ENCODE measurements at regions not wholly inside any gene's neighbourhood (a gene's known extent, or its start where the extent isn't known, plus 50 kb on each side); places are given as distances from the start of the nearest gene placed in this dataset.

DNA sequence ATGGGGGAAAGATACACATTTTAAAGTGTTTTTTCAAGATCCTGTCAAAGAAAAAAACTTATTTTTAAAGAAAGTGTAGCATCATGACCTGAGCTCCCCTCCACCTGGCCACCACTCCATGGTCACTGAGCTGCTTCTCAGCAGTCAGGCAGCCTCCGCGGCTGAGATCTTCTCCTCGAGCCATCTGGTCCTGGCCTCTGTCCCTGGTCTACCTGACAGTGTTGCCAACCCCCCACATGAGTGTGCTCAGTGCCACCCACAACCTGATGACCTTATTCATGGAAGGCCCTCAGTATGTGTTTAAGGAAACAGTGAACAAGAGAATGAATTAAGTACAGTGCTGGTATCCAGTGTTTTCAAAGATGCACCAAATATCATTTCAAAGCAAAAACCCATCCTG, 694.5 kb upstream of the NRP1 start:
- TF ChIP-seq, protein P1, sequence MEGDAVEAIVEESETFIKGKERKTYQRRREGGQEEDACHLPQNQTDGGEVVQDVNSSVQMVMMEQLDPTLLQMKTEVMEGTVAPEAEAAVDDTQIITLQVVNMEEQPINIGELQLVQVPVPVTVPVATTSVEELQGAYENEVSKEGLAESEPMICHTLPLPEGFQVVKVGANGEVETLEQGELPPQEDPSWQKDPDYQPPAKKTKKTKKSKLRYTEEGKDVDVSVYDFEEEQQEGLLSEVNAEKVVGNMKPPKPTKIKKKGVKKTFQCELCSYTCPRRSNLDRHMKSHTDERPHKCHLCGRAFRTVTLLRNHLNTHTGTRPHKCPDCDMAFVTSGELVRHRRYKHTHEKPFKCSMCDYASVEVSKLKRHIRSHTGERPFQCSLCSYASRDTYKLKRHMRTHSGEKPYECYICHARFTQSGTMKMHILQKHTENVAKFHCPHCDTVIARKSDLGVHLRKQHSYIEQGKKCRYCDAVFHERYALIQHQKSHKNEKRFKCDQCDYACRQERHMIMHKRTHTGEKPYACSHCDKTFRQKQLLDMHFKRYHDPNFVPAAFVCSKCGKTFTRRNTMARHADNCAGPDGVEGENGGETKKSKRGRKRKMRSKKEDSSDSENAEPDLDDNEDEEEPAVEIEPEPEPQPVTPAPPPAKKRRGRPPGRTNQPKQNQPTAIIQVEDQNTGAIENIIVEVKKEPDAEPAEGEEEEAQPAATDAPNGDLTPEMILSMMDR (conservative IDR thresholded peaks at IDR 0.05; ENCODE audit: low read depth, low read length) = no peak
- H3K4me3 ChIP-seq (ENCODE audit: low read depth, low read length) = no peak overlapping the region
- no peak for DNase-seq (ENCODE audit: low read depth)

DNA sequence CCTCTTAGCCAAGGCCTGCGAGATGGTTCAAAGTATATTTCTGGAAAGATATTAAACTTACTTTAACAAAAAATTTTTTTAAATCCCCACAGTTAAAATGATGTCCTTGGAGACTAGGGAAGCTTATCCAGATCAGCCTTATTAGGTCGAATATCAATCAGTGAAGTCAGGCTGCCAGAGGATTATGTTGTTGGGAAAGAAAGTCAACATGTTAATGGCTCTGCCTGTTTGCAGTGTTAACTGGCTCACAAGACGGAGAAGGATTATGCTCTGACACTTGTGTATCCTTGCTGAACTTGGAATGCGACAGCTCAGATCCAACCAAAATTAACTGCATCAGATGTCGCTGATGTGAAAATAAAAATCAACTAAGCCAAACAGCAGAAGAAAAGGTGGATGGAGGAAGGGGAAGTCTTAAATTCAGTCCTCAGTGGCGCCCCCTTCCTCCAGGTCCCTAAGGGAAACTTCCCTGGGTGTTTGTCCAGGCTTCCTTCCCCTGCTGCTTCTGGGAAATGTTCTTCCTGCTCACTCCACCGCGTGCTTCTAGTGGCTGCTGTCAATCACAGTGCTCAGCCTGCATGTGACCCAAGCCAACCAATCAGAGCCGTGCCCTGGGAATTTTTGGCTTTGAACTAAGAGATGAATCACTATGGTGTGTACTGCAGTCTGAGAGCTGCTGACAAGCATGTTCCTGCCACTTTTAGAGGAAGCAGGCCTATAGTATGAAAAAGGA, 690.4 kb upstream of the NRP1 start:
- no peak overlapping the region for H3K4me3 ChIP-seq (ENCODE audit: low read depth, low read length)
- DNase-seq (ENCODE audit: low read depth) = peak; percentile 50
- TF ChIP-seq, protein P1 (conservative IDR thresholded peaks at IDR 0.05; ENCODE audit: low read depth, low read length) = peak; percentile 19

DNA sequence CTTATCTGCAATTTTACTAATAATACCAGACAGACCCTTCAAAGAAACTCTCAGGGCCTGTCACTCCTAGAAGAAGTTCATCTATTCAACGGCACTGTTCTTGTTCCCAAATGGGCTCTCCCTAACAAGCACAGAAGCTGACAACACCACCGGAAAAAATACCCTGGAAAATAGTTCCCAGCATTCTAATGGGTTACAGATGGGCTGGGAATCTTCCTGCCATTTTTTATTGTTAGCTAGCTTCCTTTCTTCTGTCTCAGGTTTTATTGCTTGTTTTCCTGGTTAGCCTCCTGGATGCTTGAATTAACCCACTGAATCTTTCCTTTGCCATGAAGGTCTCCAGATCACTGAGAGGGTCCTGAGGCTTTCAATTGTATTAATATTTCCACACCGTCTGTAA, 689.8 kb upstream of the NRP1 start:
- no peak overlapping the region for H3K4me3 ChIP-seq (ENCODE audit: low read depth, low read length)
- TF ChIP-seq, protein P1 (conservative IDR thresholded peaks at IDR 0.05; ENCODE audit: low read depth, low read length) = no peak
- DNase-seq (ENCODE audit: low read depth) = no peak

DNA sequence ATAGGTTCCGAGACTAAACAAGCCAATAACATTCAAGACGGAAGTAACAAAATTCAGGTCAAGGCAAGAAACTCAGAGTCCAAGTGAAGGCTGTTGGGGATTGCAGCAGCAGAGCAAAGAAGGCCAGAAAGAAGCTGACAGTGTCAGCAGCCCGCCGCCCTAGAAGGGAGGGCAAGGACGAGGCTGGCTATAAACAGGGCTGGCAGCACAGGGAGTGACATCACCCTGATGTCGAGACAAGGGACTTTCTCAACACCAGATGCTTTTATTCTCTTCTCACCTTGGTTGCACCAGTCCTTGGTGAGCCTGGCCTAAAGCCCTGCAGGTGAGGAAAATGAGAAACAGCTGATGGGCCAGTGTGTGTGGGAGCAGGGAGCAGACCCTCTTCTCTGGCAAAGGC, 687.7 kb upstream of the NRP1 start:
- TF ChIP-seq, protein P1 (conservative IDR thresholded peaks at IDR 0.05; ENCODE audit: low read depth, low read length) = no peak
- DNase-seq (ENCODE audit: low read depth) = no peak
- no peak overlapping the region for H3K4me3 ChIP-seq (ENCODE audit: low read depth, low read length)

DNA sequence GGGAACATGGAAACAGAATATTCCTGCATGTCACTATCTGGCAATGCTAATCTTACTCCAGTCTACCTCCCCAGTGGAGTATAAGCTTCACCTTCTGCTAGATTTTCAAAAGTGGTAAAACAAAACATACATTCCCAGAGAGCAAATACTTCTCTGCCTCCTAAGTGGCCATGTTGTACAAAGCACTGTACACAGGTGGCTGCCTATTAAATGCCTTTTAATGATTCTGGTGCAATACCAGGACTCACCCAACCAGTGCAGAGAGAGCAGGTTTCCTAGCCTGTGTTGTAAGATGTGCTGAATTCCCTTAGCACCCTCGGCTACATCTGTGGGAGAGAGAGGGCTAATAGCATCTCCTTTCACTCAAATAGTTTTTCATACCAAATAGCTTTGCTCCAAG, 684.3 kb upstream of the NRP1 start:
- no peak overlapping the region for H3K4me3 ChIP-seq (ENCODE audit: low read depth, low read length)
- no peak for DNase-seq (ENCODE audit: low read depth)
- TF ChIP-seq, protein P1 (conservative IDR thresholded peaks at IDR 0.05; ENCODE audit: low read depth, low read length) = no peak

DNA sequence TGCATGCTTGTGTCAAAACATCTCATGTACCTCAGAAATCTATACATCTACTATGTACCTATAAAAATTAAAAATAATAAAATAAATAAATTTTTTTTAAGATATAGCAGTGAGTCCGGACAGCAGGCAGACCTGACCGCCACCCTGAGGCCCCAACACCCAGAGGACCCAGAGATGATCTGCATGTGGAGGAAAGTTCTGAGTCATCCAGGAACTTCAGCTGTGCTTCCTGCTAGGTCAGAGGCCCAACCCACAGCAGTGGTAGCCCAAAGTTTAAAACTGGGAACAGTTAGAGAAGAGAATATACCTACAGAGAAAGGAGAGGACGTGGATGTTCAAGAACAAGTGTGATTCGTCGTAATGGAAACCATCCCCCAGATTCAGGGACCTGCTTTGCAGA, 683.7 kb upstream of the NRP1 start:
- TF ChIP-seq, protein P1 (conservative IDR thresholded peaks at IDR 0.05; ENCODE audit: low read depth, low read length) = no peak
- peak; percentile 52 for DNase-seq (ENCODE audit: low read depth)
- no peak overlapping the region for H3K4me3 ChIP-seq (ENCODE audit: low read depth, low read length)

DNA sequence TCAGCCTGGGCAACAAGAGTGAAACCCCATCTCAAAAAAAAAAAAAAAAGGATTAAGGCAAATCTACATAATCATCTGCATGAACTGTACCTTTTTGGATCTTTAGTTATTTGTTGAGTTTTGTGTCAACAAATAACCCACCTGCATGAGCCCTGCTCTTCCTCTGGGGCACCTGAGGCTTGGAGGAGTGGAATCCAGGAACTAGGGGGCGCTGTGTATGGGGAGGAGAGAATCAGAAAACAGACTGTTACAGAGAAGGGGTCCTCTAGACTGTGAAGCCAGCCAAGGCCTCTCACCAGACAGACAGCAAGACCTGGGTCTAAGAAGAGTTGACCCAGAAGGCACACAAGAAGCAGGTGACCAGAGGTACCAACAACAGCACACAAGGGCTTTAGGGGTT, 682.8 kb upstream of the NRP1 start:
- no peak for DNase-seq (ENCODE audit: low read depth)
- no peak overlapping the region for H3K4me3 ChIP-seq (ENCODE audit: low read depth, low read length)
- TF ChIP-seq, protein P1 (conservative IDR thresholded peaks at IDR 0.05; ENCODE audit: low read depth, low read length) = peak; percentile 8
